ENCODE measurements at regions not wholly inside any gene's neighbourhood (a gene's known extent, or its start where the extent isn't known, plus 50 kb on each side); places are given as distances from the start of the nearest gene placed in this dataset.
A peak's percentile ranks its signal among the peaks of the same experiment; 100 is the strongest.

DNA sequence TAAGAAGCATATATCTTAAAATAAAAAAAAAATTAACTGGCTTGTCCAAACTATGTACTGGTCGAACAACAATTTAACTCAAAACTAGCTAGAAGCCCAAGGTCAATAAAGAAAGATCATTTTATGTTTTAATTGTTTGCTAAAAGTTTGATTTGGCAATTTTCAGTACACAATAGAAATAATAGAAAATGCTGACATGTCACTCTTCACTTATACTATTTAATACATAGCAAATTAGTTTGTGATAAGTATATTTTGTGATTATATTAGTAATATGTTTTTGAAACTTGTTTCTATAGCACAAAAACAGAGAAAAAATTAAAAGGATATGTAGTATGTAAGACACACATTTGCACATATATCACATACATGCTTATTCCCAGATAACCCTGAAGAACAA lies 1938.6 kb upstream of the PIK3C3 start:
- DNase-seq (ENCODE audit: low read depth), result no peak
- H3K4me3 ChIP-seq (ENCODE audit: low read depth, low read length), result no peak overlapping the region

GRCh38 chr18:40013001-40013609 lies 1941.9 kb upstream of the PIK3C3 start:
- H3K4me3 ChIP-seq (ENCODE audit: low read depth, low read length), result no peak overlapping the region
- DNase-seq (ENCODE audit: low read depth), result peak; percentile 35

DNA sequence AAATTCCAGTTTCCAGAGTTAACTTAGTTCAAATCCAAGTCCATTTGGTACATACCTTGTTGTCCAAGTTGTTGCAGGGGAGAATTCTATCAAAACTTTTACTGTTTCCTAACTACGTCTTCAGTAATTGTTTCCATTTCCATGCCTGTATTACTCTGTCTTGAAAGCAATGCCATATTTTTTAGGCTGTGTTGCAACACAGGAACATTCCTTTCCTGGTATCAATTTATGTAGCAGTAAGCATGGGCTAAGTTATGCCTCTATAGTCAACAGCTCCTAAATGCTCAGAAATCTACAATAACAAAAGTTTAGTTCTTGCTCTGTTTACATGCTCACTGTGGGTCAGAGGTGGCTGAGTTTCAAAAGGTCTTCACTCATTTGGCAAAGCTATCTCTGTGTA lies 1943.8 kb upstream of the PIK3C3 start:
- no peak overlapping the region for H3K4me3 ChIP-seq (ENCODE audit: low read depth, low read length)
- no peak for DNase-seq (ENCODE audit: low read depth)

GRCh38 chr18:40006634-40007033 lies 1948.4 kb upstream of the PIK3C3 start:
- DNase-seq (ENCODE audit: low read depth), result no peak
- no peak overlapping the region for H3K4me3 ChIP-seq (ENCODE audit: low read depth, low read length)

DNA sequence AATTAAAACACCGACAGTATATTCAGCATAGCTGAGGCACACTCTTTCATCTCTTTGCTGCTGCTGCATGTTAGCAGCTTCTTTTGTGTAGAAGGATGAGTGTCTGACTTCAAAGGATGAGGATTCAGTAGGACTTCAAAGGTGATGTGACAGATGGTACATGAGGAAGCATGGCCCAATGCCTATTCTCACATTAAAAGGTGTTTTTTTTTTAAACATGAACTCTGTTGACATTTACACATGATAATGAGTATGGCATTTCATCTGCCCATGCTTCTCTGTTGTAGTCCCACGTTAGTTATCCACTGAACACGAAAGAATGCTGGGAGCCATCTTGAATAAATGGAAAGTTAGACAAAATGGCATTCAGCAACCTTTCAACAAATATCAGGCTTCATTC lies 1950.8 kb upstream of the PIK3C3 start:
- DNase-seq (ENCODE audit: low read depth), result no peak
- no peak overlapping the region for H3K4me3 ChIP-seq (ENCODE audit: low read depth, low read length)

DNA sequence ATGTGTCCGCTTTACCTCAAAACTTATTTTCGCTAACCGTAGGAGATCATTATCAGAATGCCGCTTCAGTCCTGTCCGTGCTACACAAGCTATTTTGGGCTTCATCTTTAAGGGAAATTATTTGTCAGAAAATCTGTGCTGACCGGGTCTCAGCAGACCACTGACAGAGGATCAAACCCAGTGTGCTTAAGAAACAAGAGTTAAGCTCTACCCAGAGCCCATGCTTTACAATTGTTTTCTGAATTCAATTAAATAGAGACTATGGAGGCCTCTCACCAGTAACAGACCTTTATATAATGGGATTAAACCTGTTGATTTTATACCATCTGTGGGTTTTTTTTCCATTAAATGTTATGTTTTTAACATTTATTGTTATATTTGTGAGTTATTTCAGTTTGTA lies 1956.7 kb upstream of the PIK3C3 start:
- no peak overlapping the region for H3K4me3 ChIP-seq (ENCODE audit: low read depth, low read length)
- no peak for DNase-seq (ENCODE audit: low read depth)

- DNase-seq (ENCODE audit: low read depth), result no peak
- no peak overlapping the region for H3K4me3 ChIP-seq (ENCODE audit: low read depth, low read length)
These were observed 1960.5 kb upstream of the PIK3C3 start for GRCh38 chr18:39994498-39994897.

GRCh38 chr18:39991696-39992265 lies 1963.3 kb upstream of the PIK3C3 start:
- no peak for DNase-seq (ENCODE audit: low read depth)
- no peak overlapping the region for H3K4me3 ChIP-seq (ENCODE audit: low read depth, low read length)

DNA sequence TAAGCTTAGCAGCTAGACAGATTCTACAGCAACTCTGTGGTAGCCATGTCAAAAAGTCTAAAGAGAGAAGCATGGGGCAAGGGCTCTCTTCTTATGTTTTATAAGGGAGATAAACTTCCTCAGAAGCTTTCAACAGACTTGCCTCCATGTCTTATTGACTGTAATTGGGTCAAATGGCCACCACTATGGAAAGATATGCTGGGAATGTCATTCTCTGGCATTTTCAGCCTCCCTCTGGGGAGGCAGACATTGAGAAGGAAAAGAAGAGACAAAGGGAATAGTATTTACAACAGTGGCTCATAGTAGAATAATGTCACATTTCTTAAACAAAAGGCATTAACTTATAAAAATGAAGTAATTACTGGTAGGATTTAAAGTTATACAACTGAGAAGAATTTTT lies 1964.5 kb upstream of the PIK3C3 start:
- H3K4me3 ChIP-seq (ENCODE audit: low read depth, low read length), result no peak overlapping the region
- DNase-seq (ENCODE audit: low read depth), result no peak

DNA sequence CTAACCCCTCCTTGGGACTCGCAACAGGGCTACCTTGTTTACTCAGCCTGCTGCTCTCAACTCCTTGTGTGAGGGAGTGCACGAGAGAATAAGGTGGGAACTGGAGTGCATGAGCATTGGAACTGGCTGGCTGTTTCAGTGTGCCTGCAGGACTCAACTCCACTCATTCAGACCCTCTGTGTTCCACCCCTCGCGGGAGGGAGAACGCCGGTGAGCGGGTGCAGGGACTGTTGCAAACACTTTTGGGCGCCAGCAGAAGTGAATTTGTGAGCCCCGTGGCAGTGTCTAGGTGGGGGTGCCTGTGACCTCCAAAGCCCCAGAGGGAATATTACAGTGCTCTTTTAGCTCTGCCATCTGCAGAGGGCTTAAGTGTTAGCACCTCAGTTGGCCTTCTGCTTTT lies 1978.3 kb upstream of the PIK3C3 start:
- no peak for DNase-seq (ENCODE audit: low read depth)

GRCh38 chr18:39972521-39972920 lies 1982.5 kb upstream of the PIK3C3 start:
- no peak overlapping the region for H3K4me3 ChIP-seq (ENCODE audit: low read depth, low read length)
- no peak for DNase-seq (ENCODE audit: low read depth)

More for the DNA sequence above, 1978.3 kb upstream of the PIK3C3 start:
- no peak overlapping the region for H3K4me3 ChIP-seq (ENCODE audit: low read depth, low read length)

- DNase-seq (ENCODE audit: low read depth), result no peak
- no peak overlapping the region for H3K4me3 ChIP-seq (ENCODE audit: low read depth, low read length)
These were observed 1985.1 kb upstream of the PIK3C3 start for GRCh38 chr18:39969803-39970494.

DNA sequence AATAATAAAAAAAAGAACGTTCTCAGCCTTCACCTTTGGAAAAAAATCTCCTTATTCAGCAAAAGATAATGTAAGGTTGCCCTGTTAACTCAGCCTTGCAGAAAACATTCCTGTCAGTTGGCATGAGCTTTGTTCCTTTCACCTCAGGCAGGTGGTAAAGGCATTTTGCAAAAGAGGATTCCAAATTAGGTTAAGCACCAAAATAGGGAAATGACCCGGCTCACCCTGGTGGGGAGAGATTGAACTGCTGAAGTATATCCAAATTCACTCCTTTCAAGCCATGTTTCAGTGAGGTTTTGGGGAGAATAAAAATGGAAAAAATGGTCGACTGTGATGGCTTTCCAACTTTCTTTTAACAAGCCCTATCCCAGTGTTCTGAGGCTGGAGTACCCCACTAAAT lies 1988.8 kb upstream of the PIK3C3 start:
- no peak for DNase-seq (ENCODE audit: low read depth)

DNA sequence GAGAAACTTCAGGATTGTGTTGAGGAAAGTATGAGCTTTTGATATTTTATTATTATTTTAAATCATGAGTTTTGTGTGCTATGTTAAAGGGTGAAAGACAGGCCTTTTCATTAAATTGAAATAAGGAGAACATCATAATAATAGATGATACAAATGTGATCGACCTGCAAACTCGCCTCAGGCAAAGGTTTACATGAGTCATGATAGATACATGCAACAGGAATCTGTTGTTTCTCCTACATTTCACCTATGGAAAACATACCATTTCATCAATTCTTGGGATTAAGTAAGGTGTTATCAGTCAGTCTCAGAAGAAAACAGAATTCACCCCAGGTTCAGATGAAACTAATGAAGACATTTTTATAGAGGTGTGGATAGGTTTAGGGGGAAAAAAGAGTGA lies 1992.5 kb upstream of the PIK3C3 start:
- no peak overlapping the region for H3K4me3 ChIP-seq (ENCODE audit: low read depth, low read length)
- no peak for DNase-seq (ENCODE audit: low read depth)

More for the DNA sequence above, 1988.8 kb upstream of the PIK3C3 start:
- no peak overlapping the region for H3K4me3 ChIP-seq (ENCODE audit: low read depth, low read length)

- DNase-seq (ENCODE audit: low read depth), result no peak
- no peak overlapping the region for H3K4me3 ChIP-seq (ENCODE audit: low read depth, low read length)
These were observed 1994.5 kb upstream of the PIK3C3 start for GRCh38 chr18:39960550-39960949.

- no peak for DNase-seq (ENCODE audit: low read depth)
- H3K4me3 ChIP-seq (ENCODE audit: low read depth, low read length), result no peak overlapping the region
These were observed 1995.2 kb upstream of the PIK3C3 start for GRCh38 chr18:39959839-39960238.

- no peak overlapping the region for H3K4me3 ChIP-seq (ENCODE audit: low read depth, low read length)
- DNase-seq (ENCODE audit: low read depth), result no peak
These were observed 1996.2 kb upstream of the PIK3C3 start for GRCh38 chr18:39958876-39959275.

DNA sequence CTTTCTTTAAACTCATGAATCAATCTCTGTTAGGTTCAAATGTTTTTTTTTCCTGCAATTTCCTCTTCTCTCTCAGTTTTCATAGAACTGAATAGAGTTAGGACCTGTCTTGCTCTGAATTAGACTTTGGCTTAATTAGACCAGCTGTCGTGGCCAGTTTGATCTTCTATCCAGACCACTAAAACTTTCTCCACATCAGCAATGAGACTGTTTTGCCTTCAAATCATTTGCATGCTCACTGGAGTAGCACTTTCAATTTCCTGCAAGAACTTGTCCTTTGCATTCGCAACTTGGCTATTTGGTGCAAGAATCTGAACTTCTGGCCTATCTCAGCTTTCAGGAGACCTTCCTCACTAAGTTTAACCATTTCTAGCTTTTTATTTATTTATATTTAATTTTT lies 2002.2 kb upstream of the PIK3C3 start:
- no peak for DNase-seq (ENCODE audit: low read depth)
- H3K4me3 ChIP-seq (ENCODE audit: low read depth, low read length), result no peak overlapping the region

DNA sequence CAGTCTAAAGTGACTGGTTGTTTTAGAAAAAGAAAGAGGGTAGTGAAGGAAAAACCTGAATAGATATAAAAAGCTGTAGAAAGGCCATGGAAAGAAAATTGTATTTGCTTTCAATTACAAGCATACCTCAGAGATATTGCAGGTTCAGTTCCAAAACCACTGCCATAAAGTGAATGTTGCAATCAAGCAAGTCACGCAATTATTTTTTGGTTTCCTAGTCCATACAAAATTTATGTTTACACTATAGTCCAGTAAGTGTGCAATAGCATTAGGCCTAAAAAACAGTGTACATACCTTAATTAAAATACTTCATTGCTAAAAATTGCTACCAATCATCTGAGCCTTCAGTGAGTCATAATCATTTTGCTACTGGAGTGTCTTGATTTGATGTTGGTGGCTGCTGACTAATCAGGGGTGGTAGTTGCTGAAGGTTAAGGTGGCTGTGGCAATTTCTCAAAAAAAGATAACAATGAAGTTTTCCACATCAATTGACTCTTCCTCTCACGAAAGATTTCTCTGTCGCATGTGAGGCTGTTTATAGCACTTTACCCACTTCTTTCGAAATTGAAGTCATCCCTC lies 2003.8 kb upstream of the PIK3C3 start:
- no peak for DNase-seq (ENCODE audit: low read depth)

GRCh38 chr18:39946623-39947061 lies 2008.4 kb upstream of the PIK3C3 start:
- no peak overlapping the region for H3K4me3 ChIP-seq (ENCODE audit: low read depth, low read length)
- DNase-seq (ENCODE audit: low read depth), result peak; percentile 93

More for the DNA sequence above, 2003.8 kb upstream of the PIK3C3 start:
- no peak overlapping the region for H3K4me3 ChIP-seq (ENCODE audit: low read depth, low read length)

GRCh38 chr18:39945076-39945475 lies 2010.0 kb upstream of the PIK3C3 start:
- no peak overlapping the region for H3K4me3 ChIP-seq (ENCODE audit: low read depth, low read length)
- DNase-seq (ENCODE audit: low read depth), result peak; percentile 28

Data from skeletal muscle cell (primary cell).